WTC11 (cell line): ENCODE measurements at regions not wholly inside any gene's neighbourhood (a gene's known extent, or its start where the extent isn't known, plus 50 kb on each side); places are given as distances from the start of the nearest gene placed in this dataset.
A peak's percentile ranks its signal among the peaks of the same experiment; 100 is the strongest.

Experiments used
- ATAC-seq: fragments of 200-7000 bp; cut with Tn5 transposase; 2 replicates; pipeline ENCODE4 v1.10.0; 2021; ENCODE audit warnings: mild to moderate bottlenecking, moderate library complexity
- CTCF ChIA-PET: fragments of 300-600 bp; sonication (Branson Sonifier 250); formaldehyde crosslinking; loops from one replicate; lab custom pipeline; 2021; ENCODE audit warnings: antibody characterized with exemption; lab: Charles Lee
- POLR2A ChIA-PET: fragments of 350-600 bp; sonication (Branson Sonifier 250); formaldehyde crosslinking; loops from one replicate; lab custom pipeline; 2021; ENCODE audit warnings: antibody characterized with exemption; lab: Charles Lee
- DNase-seq: peaks from one replicate; pipeline ENCODE4 v3.0.0; 2021; ENCODE audit warnings: low spot score
- H3K27ac Mint-ChIP-seq: 2 replicates; pipeline ENCODE4 v1.8.0; 2021; ENCODE audit warnings: mixed read lengths
- H3K27me3 Mint-ChIP-seq: 2 replicates; pipeline ENCODE4 v1.8.0; 2021; ENCODE audit warnings: low read depth, mild to moderate bottlenecking, moderate library complexity, mixed read lengths
- H3K36me3 Mint-ChIP-seq: 2 replicates; pipeline ENCODE4 v1.8.0; 2021; ENCODE audit warnings: mixed read lengths
- H3K4me1 Mint-ChIP-seq: 2 replicates; pipeline ENCODE4 v1.8.0; 2022; ENCODE audit warnings: mixed read lengths
- H3K4me3 Mint-ChIP-seq: 2 replicates; pipeline ENCODE4 v1.8.0; 2021; ENCODE audit warnings: mild to moderate bottlenecking, moderate library complexity, mixed read lengths
- H3K9me3 Mint-ChIP-seq: 2 replicates; pipeline ENCODE4 v1.8.0; 2021; ENCODE audit warnings: mixed read lengths
- ARID4B ChIP-seq: sonication (generic); formaldehyde crosslinking; IDR thresholded peaks from 2 replicates; pipeline ENCODE4 v1.8.0; 2023; ENCODE audit warnings: missing genetic modification reagents, mild to moderate bottlenecking, borderline replicate concordance
- CBFB ChIP-seq: sonication (generic); formaldehyde crosslinking; IDR thresholded peaks from 2 replicates; pipeline ENCODE4 v1.8.1; 2022; ENCODE audit warnings: mild to moderate bottlenecking, low read depth, missing genetic modification reagents
- CDX4 ChIP-seq: fragments of 250-450 bp; sonication (Bioruptor Pico); IDR thresholded peaks from 2 replicates; pipeline ENCODE4 v1.9.0; 2021; ENCODE audit warnings: moderate library complexity, mild to moderate bottlenecking, inconsistent platforms, borderline replicate concordance
- CREB1 ChIP-seq: sonication (generic); formaldehyde crosslinking; IDR thresholded peaks from 2 replicates; pipeline ENCODE4 v1.8.0; 2023; ENCODE audit warnings: mild to moderate bottlenecking, missing genetic modification reagents
- CREM ChIP-seq: sonication (generic); formaldehyde crosslinking; IDR thresholded peaks from 2 replicates; pipeline ENCODE4 v1.8.1; 2022; ENCODE audit warnings: mild to moderate bottlenecking, missing genetic modification reagents, moderate library complexity
- EMX1 ChIP-seq: fragments of 250-450 bp; sonication (Bioruptor Pico); IDR thresholded peaks from 2 replicates; pipeline ENCODE4 v1.8.0; 2021; ENCODE audit warnings: mild to moderate bottlenecking
- ERG ChIP-seq: fragments of 250-450 bp; sonication (Bioruptor Pico); IDR thresholded peaks from 2 replicates; pipeline ENCODE4 v1.8.0; 2021; ENCODE audit warnings: mild to moderate bottlenecking
- FOXK1 ChIP-seq: sonication (generic); formaldehyde crosslinking; IDR thresholded peaks from 2 replicates; pipeline ENCODE4 v1.8.0; 2022; ENCODE audit warnings: mild to moderate bottlenecking, moderate library complexity, missing genetic modification reagents
- MXD4 ChIP-seq: fragments of 250-450 bp; sonication (Bioruptor Pico); IDR thresholded peaks from 2 replicates; pipeline ENCODE4 v1.8.0; 2021; ENCODE audit warnings: mild to moderate bottlenecking, moderate library complexity, borderline replicate concordance
- MYBL2 ChIP-seq: sonication (generic); formaldehyde crosslinking; IDR thresholded peaks from 2 replicates; pipeline ENCODE4 v1.8.1; 2023; ENCODE audit warnings: mild to moderate bottlenecking, moderate library complexity, missing genetic modification reagents
- TCF7 ChIP-seq: sonication (generic); formaldehyde crosslinking; IDR thresholded peaks from 2 replicates; pipeline ENCODE4 v1.8.0; 2022; ENCODE audit warnings: mild to moderate bottlenecking, low read depth, missing genetic modification reagents, moderate library complexity
- TEAD4 ChIP-seq: sonication (generic); formaldehyde crosslinking; IDR thresholded peaks from 2 replicates; pipeline ENCODE4 v1.8.0; 2022; ENCODE audit warnings: mild to moderate bottlenecking, missing genetic modification reagents
- ZNF121 ChIP-seq: sonication (generic); formaldehyde crosslinking; IDR thresholded peaks from 2 replicates; pipeline ENCODE4 v1.8.0; 2023; ENCODE audit warnings: missing genetic modification reagents
- ZNF232 ChIP-seq: sonication (generic); formaldehyde crosslinking; IDR thresholded peaks from 2 replicates; pipeline ENCODE4 v1.8.0; 2022; ENCODE audit warnings: mild to moderate bottlenecking, missing genetic modification reagents
- ZNF317 ChIP-seq: sonication (generic); formaldehyde crosslinking; IDR thresholded peaks from 2 replicates; pipeline ENCODE4 v1.8.1; 2023; ENCODE audit warnings: low read depth, mild to moderate bottlenecking, moderate library complexity, missing genetic modification reagents, borderline replicate concordance
- TF ChIP-seq, protein P1 (sequence below): sonication (generic); formaldehyde crosslinking; IDR thresholded peaks from 2 replicates; pipeline ENCODE4 v1.8.0; 2023; ENCODE audit warnings: mild to moderate bottlenecking, missing genetic modification reagents
- TF ChIP-seq, protein P2 (sequence below): sonication (generic); formaldehyde crosslinking; IDR thresholded peaks from 2 replicates; pipeline ENCODE4 v1.8.1; 2022; ENCODE audit warnings: low read depth, mild to moderate bottlenecking, moderate library complexity, missing genetic modification reagents, borderline replicate concordance

DNA sequence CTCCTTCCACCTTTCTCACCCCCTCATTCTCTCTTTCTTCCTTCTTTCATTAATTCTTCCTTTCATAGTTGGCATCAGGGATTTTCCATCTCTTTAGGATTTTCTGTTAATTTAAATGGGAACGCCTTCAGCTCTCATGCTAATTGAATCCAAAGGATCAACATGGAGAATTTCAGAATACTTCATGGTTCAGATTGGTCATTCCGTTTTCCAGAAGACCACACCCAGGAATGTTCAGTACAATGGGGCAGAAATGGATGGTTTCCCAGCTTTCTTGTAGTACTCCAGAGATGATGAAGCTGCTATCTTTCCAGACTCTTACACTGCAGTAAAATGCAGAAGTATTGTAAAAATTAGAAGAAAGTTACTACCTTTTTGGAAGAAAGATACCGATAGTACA lies 440.0 kb downstream of the DAD1 start (continued):
- no peak for TF ChIP-seq MXD4
- TF ChIP-seq CDX4, result no peak
- TF ChIP-seq FOXK1, result no peak
- TF ChIP-seq, all 79 proteins: peak for 0

DNA sequence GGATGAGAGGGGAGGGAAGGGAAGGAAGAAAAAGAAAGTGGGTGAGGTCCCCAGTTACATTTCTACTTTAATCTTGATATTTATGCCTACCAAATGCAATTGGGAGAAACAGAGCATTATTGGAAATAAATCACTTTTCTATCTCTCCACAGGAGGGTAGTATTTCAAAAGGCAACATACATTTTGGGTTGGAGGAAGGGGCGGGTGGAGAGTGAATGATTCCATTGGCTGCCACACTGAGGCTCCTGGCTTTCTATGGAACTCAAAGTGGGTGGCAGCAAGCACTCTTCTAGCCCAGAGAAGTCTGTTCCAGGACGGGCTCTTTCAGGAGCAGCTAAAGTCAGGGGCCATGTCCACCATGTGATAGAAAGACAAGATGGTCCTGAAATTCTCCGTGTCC lies 441.3 kb downstream of the DAD1 start:
- no peak for DNase-seq
- Mint-ChIP-seq H3K4me3 (no peak overlapping the region), H3K4me1 (peaks cover 2% of the 10 kb centered on the region), H3K27ac (no peak overlapping the region)
- POLR2A ChIA-PET, result no interaction called here
- TF ChIP-seq CREB1 (CRISPR knock-in tag), result no peak
- TF ChIP-seq TEAD4, result no peak
- TF ChIP-seq, all 79 proteins: peak for 0
- ATAC-seq, result peak; percentile 41; the same call in 1 of the 2 replicates
- CTCF ChIA-PET, result no interaction called here
- H3K36me3 Mint-ChIP-seq, result peaks cover 19% of the 10 kb centered on the region
- H3K27me3 Mint-ChIP-seq, result peaks cover 3% of the 10 kb centered on the region; the same call in 1 of the 2 replicates
- peaks cover 31% of the 10 kb centered on the region for H3K9me3 Mint-ChIP-seq

DNA sequence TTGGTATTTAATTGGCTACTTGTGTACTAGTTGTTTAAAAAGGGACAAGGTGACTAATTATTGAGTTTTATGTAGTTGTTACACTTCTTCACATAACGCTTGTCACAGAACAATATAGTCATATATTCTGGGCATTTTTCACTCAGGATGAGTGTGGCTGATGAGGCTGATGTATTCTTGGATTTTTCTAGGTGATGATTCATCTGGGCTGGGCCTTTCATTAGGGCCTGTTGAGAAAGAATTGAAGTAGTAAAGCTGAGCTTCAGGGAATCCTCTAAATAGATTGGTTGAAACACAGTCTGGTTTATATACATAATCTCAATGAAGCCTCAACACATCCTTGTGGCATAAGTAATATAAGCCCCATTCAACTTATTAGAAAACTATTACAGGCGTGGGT lies 445.7 kb downstream of the DAD1 start:
- Mint-ChIP-seq H3K9me3 (no peaks in the 10 kb centered on the region), H3K27me3 (peaks cover 6% of the 10 kb centered on the region; the same call in 1 of the 2 replicates), H3K4me3 (no peak overlapping the region), H3K4me1 (peaks cover 2% of the 10 kb centered on the region), H3K27ac (no peak overlapping the region), H3K36me3 (no peaks in the 10 kb centered on the region)
- ATAC-seq (no peak), DNase-seq (no peak)
- POLR2A ChIA-PET, result no interaction called here
- TF ChIP-seq, protein P1, sequence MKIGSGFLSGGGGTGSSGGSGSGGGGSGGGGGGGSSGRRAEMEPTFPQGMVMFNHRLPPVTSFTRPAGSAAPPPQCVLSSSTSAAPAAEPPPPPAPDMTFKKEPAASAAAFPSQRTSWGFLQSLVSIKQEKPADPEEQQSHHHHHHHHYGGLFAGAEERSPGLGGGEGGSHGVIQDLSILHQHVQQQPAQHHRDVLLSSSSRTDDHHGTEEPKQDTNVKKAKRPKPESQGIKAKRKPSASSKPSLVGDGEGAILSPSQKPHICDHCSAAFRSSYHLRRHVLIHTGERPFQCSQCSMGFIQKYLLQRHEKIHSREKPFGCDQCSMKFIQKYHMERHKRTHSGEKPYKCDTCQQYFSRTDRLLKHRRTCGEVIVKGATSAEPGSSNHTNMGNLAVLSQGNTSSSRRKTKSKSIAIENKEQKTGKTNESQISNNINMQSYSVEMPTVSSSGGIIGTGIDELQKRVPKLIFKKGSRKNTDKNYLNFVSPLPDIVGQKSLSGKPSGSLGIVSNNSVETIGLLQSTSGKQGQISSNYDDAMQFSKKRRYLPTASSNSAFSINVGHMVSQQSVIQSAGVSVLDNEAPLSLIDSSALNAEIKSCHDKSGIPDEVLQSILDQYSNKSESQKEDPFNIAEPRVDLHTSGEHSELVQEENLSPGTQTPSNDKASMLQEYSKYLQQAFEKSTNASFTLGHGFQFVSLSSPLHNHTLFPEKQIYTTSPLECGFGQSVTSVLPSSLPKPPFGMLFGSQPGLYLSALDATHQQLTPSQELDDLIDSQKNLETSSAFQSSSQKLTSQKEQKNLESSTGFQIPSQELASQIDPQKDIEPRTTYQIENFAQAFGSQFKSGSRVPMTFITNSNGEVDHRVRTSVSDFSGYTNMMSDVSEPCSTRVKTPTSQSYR (CRISPR knock-in tag), result no peak
- no peak for TF ChIP-seq ZNF232 (CRISPR knock-in tag)
- TF ChIP-seq MYBL2 (CRISPR knock-in tag), result no peak
- no peak for TF ChIP-seq CBFB
- TF ChIP-seq ZNF317 (CRISPR knock-in tag), result no peak
- no peak for TF ChIP-seq ZNF121
- no peak for TF ChIP-seq ERG (CRISPR knock-in tag)
- no peak for TF ChIP-seq EMX1 (CRISPR knock-in tag)
- TF ChIP-seq ARID4B (CRISPR knock-in tag), result no peak
- TF ChIP-seq, protein P2, sequence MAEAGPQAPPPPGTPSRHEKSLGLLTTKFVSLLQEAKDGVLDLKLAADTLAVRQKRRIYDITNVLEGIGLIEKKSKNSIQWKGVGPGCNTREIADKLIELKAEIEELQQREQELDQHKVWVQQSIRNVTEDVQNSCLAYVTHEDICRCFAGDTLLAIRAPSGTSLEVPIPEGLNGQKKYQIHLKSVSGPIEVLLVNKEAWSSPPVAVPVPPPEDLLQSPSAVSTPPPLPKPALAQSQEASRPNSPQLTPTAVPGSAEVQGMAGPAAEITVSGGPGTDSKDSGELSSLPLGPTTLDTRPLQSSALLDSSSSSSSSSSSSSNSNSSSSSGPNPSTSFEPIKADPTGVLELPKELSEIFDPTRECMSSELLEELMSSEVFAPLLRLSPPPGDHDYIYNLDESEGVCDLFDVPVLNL, result no peak
- no peak for TF ChIP-seq TCF7 (CRISPR knock-in tag)
- no peak for TF ChIP-seq CREM (CRISPR knock-in tag)
- CTCF ChIA-PET, result interaction anchor here (2.6 kb wide), 1 partner anchor 58 kb away, joined by 5 read pairs; no protein-coding TSS in a partner anchor
